ENCODE measurements at regions not wholly inside any gene's neighbourhood (a gene's known extent, or its start where the extent isn't known, plus 50 kb on each side); places are given as distances from the start of the nearest gene placed in this dataset.

- H3K4me1 ChIP-seq (ENCODE audit: control insufficient read depth in 1 of 2, insufficient read depth in 1 of 2, low read depth in 1 of 2, low read length in 1 of 2), result no peaks in the 10 kb centered on the region
- no peak overlapping the region for H3K4me3 ChIP-seq (ENCODE audit: low read depth in 1 of 2, low read length in 1 of 2)
- H3K27me3 ChIP-seq, result peaks cover 16% of the 10 kb centered on the region
- no peaks in the 10 kb centered on the region for H3K9me3 ChIP-seq
- H3K27ac ChIP-seq, result no peak overlapping the region
- no peaks in the 10 kb centered on the region for H3K36me3 ChIP-seq
- TF ChIP-seq CTCF (IDR thresholded peaks at IDR 0.05), result no peak
Observed at GRCh38 chr9:90024409-90024808, 419.6 kb downstream of the GADD45G start.

- TF ChIP-seq CTCF (IDR thresholded peaks at IDR 0.05), result no peak
- no peaks in the 10 kb centered on the region for H3K9me3 ChIP-seq
- no peaks in the 10 kb centered on the region for H3K4me1 ChIP-seq (ENCODE audit: control insufficient read depth in 1 of 2, insufficient read depth in 1 of 2, low read depth in 1 of 2, low read length in 1 of 2)
- H3K4me3 ChIP-seq (ENCODE audit: low read depth in 1 of 2, low read length in 1 of 2), result no peak overlapping the region
- no peak overlapping the region for H3K27ac ChIP-seq
- peaks cover 16% of the 10 kb centered on the region for H3K27me3 ChIP-seq
- no peaks in the 10 kb centered on the region for H3K36me3 ChIP-seq
Observed at GRCh38 chr9:90024823-90025222, 420.0 kb downstream of the GADD45G start.

- TF ChIP-seq CTCF (IDR thresholded peaks at IDR 0.05), result no peak
- peaks cover 7% of the 10 kb centered on the region for H3K27me3 ChIP-seq
- H3K4me3 ChIP-seq (ENCODE audit: low read depth in 1 of 2, low read length in 1 of 2), result no peak overlapping the region
- no peaks in the 10 kb centered on the region for H3K9me3 ChIP-seq
- no peaks in the 10 kb centered on the region for H3K4me1 ChIP-seq (ENCODE audit: control insufficient read depth in 1 of 2, insufficient read depth in 1 of 2, low read depth in 1 of 2, low read length in 1 of 2)
- H3K36me3 ChIP-seq, result no peaks in the 10 kb centered on the region
- no peak overlapping the region for H3K27ac ChIP-seq
Observed at GRCh38 chr9:90025816-90026215, 421.0 kb downstream of the GADD45G start.

- Histone ChIP-seq H3K36me3 (no peaks in the 10 kb centered on the region), H3K4me1 (ENCODE audit: control insufficient read depth in 1 of 2, insufficient read depth in 1 of 2, low read depth in 1 of 2, low read length in 1 of 2) (no peaks in the 10 kb centered on the region), H3K9me3 (no peaks in the 10 kb centered on the region), H3K27ac (no peak overlapping the region), H3K27me3 (no peaks in the 10 kb centered on the region), H3K4me3 (ENCODE audit: low read depth in 1 of 2, low read length in 1 of 2) (no peak overlapping the region)
- TF ChIP-seq CTCF (IDR thresholded peaks at IDR 0.05), result no peak
Observed at GRCh38 chr9:90027296-90027790, 422.5 kb downstream of the GADD45G start.

- Histone ChIP-seq H3K27me3 (no peaks in the 10 kb centered on the region), H3K4me3 (ENCODE audit: low read depth in 1 of 2, low read length in 1 of 2) (no peak overlapping the region), H3K36me3 (no peaks in the 10 kb centered on the region), H3K27ac (no peak overlapping the region), H3K4me1 (ENCODE audit: control insufficient read depth in 1 of 2, insufficient read depth in 1 of 2, low read depth in 1 of 2, low read length in 1 of 2) (no peaks in the 10 kb centered on the region), H3K9me3 (no peaks in the 10 kb centered on the region)
- TF ChIP-seq CTCF (IDR thresholded peaks at IDR 0.05), result no peak
Observed at GRCh38 chr9:90029386-90029785, 424.6 kb downstream of the GADD45G start.

GRCh38 chr9:90029996-90030395, 425.2 kb downstream of the GADD45G start:
- Histone ChIP-seq H3K4me3 (ENCODE audit: low read depth in 1 of 2, low read length in 1 of 2) (no peak overlapping the region), H3K4me1 (ENCODE audit: control insufficient read depth in 1 of 2, insufficient read depth in 1 of 2, low read depth in 1 of 2, low read length in 1 of 2) (no peaks in the 10 kb centered on the region), H3K36me3 (no peaks in the 10 kb centered on the region), H3K9me3 (no peaks in the 10 kb centered on the region), H3K27ac (no peak overlapping the region), H3K27me3 (no peaks in the 10 kb centered on the region)
- no peak for TF ChIP-seq CTCF (IDR thresholded peaks at IDR 0.05)

Data from neutrophil (primary cell).